ENCODE measurements at regions not wholly inside any gene's neighbourhood (a gene's known extent, or its start where the extent isn't known, plus 50 kb on each side); places are given as distances from the start of the nearest gene placed in this dataset.
"Not testable (repeated sequence)": the region's sequence is repeated elsewhere in the genome, so short reads cannot be mapped to it uniquely, and the experiment has no call there.

GRCh38 chr2:89756616-89757015 lies 1065.1 kb downstream of the RPIA start:
- not testable (repeated sequence) for DNase-seq

GRCh38 chr2:89758332-89759026 lies 1067.0 kb downstream of the RPIA start:
- not testable (repeated sequence) for DNase-seq

- DNase-seq = not testable (repeated sequence)
Observed at GRCh38 chr2:89760762-89761161, 1069.3 kb downstream of the RPIA start.

GRCh38 chr2:89761171-89761570 lies 1069.7 kb downstream of the RPIA start:
- not testable (repeated sequence) for DNase-seq

GRCh38 chr2:89761863-89762262 lies 1070.4 kb downstream of the RPIA start:
- not testable (repeated sequence) for DNase-seq

GRCh38 chr2:89762461-89763253 lies 1071.2 kb downstream of the RPIA start:
- DNase-seq = not testable (repeated sequence)

GRCh38 chr2:89763254-89763580 lies 1071.7 kb downstream of the RPIA start:
- DNase-seq = no peak

- no peak for DNase-seq
Observed at GRCh38 chr2:89763581-89764485, 1072.4 kb downstream of the RPIA start.

- not testable (repeated sequence) for DNase-seq
Observed at GRCh38 chr2:89764571-89765360, 1073.3 kb downstream of the RPIA start.

- DNase-seq = not testable (repeated sequence)
Observed at GRCh38 chr2:89765361-89765718, 1073.9 kb downstream of the RPIA start.

GRCh38 chr2:89766141-89766990 lies 1074.9 kb downstream of the RPIA start:
- DNase-seq = not testable (repeated sequence)

GRCh38 chr2:89767058-89767457 lies 1075.6 kb downstream of the RPIA start:
- DNase-seq = not testable (repeated sequence)

- no peak for DNase-seq
Observed at GRCh38 chr2:89767572-89768435, 1076.3 kb downstream of the RPIA start.

GRCh38 chr2:89775885-89776284 lies 1084.4 kb downstream of the RPIA start:
- DNase-seq = no peak

GRCh38 chr2:89780318-89780717 lies 1088.8 kb downstream of the RPIA start:
- no peak for DNase-seq

GRCh38 chr2:89781962-89782361 lies 1090.5 kb downstream of the RPIA start:
- no peak for DNase-seq

GRCh38 chr2:89784960-89785359 lies 1093.5 kb downstream of the RPIA start:
- no peak for DNase-seq

GRCh38 chr2:89785528-89785927 lies 1094.1 kb downstream of the RPIA start:
- not testable (repeated sequence) for DNase-seq

- not testable (repeated sequence) for DNase-seq
Observed at GRCh38 chr2:89786642-89787041, 1095.2 kb downstream of the RPIA start.

GRCh38 chr2:89795530-89795929 lies 1104.1 kb downstream of the RPIA start:
- DNase-seq = not testable (repeated sequence)

Data from stimulated activated CD4-positive, alpha-beta T cell treated with anti-CD3 and anti-CD28 coated beads, Interleukin-1b, Interleukin-23, amount 100 ng/mL, for 48 hours (primary cell).